C4-2B (cell line): ENCODE measurements at regions not wholly inside any gene's neighbourhood (a gene's known extent, or its start where the extent isn't known, plus 50 kb on each side); places are given as distances from the start of the nearest gene placed in this dataset.
"Not testable (repeated sequence)": the region's sequence is repeated elsewhere in the genome, so short reads cannot be mapped to it uniquely, and the experiment has no call there.

Experiments
- H3K27ac ChIP-seq: fragments of 450-650 bp; 2 replicates; pipeline ENCODE4 v1.5.1; 2017
- ZFX ChIP-seq: fragments of 450-650 bp; IDR thresholded peaks from 2 replicates; pipeline ENCODE4 v1.6.1; 2017
- TF ChIP-seq, protein P1 (sequence below): fragments of 450-650 bp; conservative IDR thresholded peaks from 2 replicates; pipeline ENCODE4 v1.5.1; 2017; ENCODE audit warnings: mild to moderate bottlenecking

DNA sequence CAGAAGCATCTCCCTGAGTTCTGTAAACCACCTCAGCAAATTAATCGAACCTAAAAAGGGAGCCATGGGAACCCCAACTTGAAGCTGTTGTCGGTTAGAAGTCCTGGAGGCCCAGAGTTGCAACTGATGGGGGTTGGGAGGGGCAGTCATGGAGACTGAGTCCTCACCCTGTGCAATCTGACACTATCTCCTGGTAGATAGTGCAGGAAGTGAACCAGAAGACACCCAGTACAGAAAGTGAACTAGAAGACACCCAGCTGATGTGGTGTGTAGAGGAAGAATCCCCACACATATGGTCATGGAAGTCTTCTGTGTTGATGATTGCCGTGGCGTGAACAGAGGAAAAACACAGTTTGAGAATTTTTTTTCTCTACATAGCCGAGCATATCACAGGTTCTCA, 58.8 kb upstream of the SRRM3 start:
- H3K27ac ChIP-seq, result no peak overlapping the region
- TF ChIP-seq, protein P1, sequence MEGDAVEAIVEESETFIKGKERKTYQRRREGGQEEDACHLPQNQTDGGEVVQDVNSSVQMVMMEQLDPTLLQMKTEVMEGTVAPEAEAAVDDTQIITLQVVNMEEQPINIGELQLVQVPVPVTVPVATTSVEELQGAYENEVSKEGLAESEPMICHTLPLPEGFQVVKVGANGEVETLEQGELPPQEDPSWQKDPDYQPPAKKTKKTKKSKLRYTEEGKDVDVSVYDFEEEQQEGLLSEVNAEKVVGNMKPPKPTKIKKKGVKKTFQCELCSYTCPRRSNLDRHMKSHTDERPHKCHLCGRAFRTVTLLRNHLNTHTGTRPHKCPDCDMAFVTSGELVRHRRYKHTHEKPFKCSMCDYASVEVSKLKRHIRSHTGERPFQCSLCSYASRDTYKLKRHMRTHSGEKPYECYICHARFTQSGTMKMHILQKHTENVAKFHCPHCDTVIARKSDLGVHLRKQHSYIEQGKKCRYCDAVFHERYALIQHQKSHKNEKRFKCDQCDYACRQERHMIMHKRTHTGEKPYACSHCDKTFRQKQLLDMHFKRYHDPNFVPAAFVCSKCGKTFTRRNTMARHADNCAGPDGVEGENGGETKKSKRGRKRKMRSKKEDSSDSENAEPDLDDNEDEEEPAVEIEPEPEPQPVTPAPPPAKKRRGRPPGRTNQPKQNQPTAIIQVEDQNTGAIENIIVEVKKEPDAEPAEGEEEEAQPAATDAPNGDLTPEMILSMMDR, result no peak
- TF ChIP-seq ZFX, result no peak

DNA sequence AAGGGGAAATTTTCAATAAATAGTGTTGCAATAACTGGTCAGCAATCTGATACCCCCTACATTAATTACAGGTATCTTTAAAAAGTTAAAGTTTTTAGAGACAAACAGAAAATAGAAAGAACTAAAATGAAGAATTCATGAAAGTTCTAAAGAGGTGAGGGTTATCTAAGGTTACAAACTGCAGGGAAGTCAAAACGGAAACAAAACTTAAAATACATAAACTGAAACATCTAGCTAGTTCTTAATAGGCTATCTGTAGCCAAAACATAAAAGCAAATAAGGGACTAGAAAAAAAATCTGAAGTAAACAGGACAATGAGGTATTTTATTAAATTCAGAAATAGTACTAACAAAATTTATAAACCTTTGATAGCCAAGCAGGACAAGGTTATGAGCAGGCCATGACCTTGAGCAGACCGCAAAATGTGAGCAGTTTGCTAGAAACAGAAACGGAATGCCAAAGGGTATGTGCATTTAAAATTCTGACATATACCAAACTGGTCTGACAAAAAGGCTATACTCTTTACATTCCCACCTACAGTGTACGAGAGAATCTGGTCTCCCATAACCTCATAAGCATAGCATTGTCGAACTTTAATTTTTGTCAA, 56.9 kb upstream of the SRRM3 start:
- H3K27ac ChIP-seq, result not testable (repeated sequence)

DNA sequence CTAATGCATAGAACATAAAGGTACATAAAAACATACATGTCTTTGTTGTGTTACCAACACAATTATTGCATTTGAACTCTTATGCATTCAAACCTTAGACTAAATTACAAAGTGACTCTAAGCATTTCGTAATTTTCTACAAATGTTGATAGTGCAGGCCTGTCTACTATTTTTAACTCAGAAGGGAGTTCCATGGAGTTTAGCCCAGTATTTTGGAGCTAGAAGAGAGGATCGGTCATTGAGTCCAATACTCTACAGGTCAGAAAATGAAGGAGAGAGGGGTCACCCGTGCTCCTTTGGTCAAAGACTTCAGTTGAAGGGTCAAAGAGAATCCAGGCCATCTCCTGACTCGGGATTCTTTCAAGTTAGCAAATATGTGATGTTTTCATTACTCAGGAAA, 55.3 kb upstream of the SRRM3 start:
- H3K27ac ChIP-seq, result no peak overlapping the region

DNA sequence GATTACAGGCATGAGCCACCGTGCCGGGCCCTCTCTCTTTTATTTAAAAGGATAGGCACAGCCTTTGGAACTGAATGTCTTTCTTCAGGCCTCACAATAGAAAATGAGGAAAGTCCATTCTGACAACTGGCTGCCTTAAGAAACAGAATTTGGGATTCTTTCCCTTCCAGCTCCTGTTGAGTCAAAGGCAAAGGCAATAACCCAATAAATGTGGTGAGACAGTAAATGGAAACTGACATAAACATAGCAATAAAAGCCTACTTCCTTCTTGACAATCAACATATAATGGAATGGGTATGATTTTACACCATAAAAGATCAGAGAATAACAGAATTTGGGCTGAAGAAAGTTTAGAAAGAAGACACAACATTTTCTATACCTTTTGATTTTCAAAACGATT, 52.7 kb upstream of the SRRM3 start:
- not testable (repeated sequence) for H3K27ac ChIP-seq

More for the DNA sequence above, 55.3 kb upstream of the SRRM3 start:
- TF ChIP-seq ZFX, result no peak

DNA sequence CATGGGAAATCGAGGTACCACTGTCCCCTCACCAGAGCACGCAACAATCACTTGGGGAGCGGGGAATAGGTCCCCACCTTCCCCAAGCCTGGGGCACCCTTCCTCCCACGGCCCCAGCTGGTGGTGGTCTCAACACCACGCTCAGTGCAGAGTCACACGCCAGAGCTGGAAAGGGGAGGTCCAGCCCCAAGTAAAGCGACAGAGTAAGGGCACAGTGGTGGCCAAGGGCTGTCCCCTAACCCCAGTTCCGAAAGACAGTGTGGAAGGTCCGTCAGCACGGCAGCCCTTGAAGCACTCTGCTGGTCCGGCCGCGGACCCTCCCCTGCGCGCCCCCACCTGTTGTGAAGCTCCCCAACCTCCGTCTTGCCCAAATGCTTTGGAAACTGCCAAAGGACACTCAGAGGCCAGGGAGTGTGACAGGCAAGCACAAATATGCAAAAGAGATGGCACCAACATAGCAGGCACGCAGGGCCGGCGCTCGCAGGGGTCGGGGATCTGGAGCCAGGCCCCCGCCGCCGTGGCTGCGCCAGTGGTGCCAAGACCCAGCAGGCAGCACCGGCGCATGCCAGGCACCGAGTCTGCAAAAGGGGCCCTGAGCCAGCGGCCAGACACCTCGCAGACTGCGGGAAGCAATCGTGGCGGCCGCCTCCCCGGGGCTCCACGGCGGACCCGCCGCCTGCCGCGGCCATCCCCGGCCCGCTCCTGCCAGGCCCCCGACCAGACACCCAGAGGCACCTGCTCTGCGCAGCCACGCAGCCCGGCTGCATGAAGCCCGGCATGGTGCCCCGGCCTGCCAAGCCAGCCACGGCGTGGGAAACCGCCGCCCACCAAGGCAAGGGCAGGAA, 51.6 kb upstream of the SRRM3 start:
- TF ChIP-seq, protein P1, result no peak
- TF ChIP-seq ZFX, result no peak
- no peak overlapping the region for H3K27ac ChIP-seq
